BE2C (cell line): ENCODE measurements at regions not wholly inside any gene's neighbourhood (a gene's known extent, or its start where the extent isn't known, plus 50 kb on each side); places are given as distances from the start of the nearest gene placed in this dataset.

Experiments used
- DNase-seq: peaks from one replicate; pipeline ENCODE4 v3.0.0-alpha.2; 2020
- H3K27me3 ChIP-seq: fragments of 250-450 bp; sonication (Bioruptor Pico); 2 replicates; pipeline ENCODE4 v1.5.1; 2020; ENCODE audit warnings: mild to moderate bottlenecking
- H3K36me3 ChIP-seq: fragments of 250-450 bp; sonication (Bioruptor Pico); 2 replicates; pipeline ENCODE4 v1.5.1; 2020; ENCODE audit warnings: mild to moderate bottlenecking
- H3K4me1 ChIP-seq: fragments of 250-450 bp; sonication (Bioruptor Pico); 2 replicates; pipeline ENCODE4 v1.5.1; 2020
- H3K4me3 ChIP-seq: 2 replicates; pipeline ENCODE4 v1.5.1; 2011; ENCODE audit warnings: low read depth, low read length
- H3K9me3 ChIP-seq: fragments of 250-450 bp; sonication (Bioruptor Pico); 2 replicates; pipeline ENCODE4 v1.5.1; 2020
- TF ChIP-seq, protein P1 (sequence below): IDR thresholded peaks from 2 replicates; pipeline ENCODE4 v1.5.1; 2012; ENCODE audit warnings: mild to moderate bottlenecking, low read depth, low read length

DNA sequence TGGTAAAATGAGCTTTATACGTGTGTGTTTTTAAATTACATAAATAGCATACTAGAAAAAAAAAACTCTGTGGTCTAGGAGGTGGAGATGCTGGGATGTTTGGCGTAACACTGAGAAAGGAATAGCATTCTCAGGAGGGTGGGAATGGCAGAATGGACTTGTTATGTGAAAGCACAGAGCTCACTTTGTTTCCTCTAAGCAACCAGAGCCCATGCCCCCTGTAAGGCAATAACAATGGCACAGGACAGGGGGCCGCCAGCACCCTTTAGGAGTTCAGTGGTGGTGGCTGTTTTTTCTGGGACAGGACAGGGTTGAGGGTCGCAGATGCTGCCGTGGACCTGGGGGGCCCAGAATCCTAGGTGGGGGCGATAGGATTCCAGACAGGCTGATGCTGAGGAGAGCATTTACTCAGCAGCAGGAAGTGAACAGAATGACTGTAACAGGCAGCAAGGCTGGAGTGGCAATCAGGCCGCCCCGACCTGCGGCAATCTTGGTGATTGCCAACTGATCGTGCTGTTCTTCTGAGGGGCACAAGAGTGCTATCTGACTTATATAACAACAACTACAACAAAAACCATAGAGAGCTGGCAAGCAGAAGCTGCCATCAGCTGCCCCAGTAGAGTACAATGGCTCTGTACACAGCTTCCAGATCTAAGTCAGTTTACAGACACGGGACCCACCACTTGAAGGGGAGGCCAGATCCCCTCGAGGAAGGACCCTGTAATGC is 160.4 kb downstream of the UACA start:
- Histone ChIP-seq H3K4me3 (no peak overlapping the region), H3K36me3 (no peaks in the 10 kb centered on the region), H3K9me3 (no peaks in the 10 kb centered on the region), H3K27me3 (no peaks in the 10 kb centered on the region), H3K4me1 (no peaks in the 10 kb centered on the region)
- TF ChIP-seq, protein P1, sequence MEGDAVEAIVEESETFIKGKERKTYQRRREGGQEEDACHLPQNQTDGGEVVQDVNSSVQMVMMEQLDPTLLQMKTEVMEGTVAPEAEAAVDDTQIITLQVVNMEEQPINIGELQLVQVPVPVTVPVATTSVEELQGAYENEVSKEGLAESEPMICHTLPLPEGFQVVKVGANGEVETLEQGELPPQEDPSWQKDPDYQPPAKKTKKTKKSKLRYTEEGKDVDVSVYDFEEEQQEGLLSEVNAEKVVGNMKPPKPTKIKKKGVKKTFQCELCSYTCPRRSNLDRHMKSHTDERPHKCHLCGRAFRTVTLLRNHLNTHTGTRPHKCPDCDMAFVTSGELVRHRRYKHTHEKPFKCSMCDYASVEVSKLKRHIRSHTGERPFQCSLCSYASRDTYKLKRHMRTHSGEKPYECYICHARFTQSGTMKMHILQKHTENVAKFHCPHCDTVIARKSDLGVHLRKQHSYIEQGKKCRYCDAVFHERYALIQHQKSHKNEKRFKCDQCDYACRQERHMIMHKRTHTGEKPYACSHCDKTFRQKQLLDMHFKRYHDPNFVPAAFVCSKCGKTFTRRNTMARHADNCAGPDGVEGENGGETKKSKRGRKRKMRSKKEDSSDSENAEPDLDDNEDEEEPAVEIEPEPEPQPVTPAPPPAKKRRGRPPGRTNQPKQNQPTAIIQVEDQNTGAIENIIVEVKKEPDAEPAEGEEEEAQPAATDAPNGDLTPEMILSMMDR, result no peak
- DNase-seq, result no peak

DNA sequence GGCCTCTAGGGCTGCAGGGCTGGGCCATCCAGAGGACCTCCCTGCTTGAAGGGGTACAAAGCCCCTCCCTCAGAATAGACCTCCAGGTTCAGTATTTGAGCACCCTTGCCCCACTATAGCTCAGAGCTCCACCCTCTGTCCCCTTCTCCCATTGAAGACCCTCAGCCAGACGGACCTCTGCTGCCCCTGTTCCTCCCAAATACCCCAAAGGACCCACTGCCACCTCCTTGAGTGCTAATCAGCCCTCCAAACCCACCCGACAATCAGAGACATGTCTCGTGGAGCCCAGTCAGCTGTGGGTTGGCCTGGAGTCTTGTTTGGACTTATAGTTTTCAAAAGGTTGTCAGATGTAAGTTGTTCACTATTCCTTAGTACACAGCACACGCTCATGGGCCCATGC is 161.1 kb downstream of the UACA start:
- TF ChIP-seq, protein P1, result no peak
- no peaks in the 10 kb centered on the region for H3K9me3 ChIP-seq
- no peaks in the 10 kb centered on the region for H3K4me1 ChIP-seq
- H3K27me3 ChIP-seq, result no peaks in the 10 kb centered on the region
- H3K4me3 ChIP-seq, result no peak overlapping the region
- H3K36me3 ChIP-seq, result no peaks in the 10 kb centered on the region
- no peak for DNase-seq

DNA sequence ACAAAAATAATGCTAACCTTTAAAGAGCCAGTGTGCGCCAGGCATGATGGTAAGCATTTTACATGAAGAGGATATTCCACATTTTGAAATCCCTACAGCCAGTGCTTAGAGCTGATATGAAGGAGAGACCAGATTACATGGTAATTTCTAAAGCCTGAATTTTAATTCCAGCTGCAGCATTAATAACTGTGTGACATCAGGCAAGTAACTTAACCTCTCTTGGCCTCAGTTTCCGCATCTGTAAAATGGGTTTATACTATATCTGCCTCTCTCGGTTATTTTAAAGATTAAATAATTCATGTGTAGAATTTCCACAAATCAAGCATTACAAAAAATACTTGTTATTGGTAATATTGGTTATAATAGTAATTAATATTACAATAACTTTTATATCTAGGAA is 165.4 kb downstream of the UACA start:
- no peak for DNase-seq
- H3K4me3 ChIP-seq, result no peak overlapping the region
- H3K36me3 ChIP-seq, result no peaks in the 10 kb centered on the region
- H3K27me3 ChIP-seq, result no peaks in the 10 kb centered on the region
- TF ChIP-seq, protein P1, result no peak
- no peaks in the 10 kb centered on the region for H3K4me1 ChIP-seq
- no peaks in the 10 kb centered on the region for H3K9me3 ChIP-seq

DNA sequence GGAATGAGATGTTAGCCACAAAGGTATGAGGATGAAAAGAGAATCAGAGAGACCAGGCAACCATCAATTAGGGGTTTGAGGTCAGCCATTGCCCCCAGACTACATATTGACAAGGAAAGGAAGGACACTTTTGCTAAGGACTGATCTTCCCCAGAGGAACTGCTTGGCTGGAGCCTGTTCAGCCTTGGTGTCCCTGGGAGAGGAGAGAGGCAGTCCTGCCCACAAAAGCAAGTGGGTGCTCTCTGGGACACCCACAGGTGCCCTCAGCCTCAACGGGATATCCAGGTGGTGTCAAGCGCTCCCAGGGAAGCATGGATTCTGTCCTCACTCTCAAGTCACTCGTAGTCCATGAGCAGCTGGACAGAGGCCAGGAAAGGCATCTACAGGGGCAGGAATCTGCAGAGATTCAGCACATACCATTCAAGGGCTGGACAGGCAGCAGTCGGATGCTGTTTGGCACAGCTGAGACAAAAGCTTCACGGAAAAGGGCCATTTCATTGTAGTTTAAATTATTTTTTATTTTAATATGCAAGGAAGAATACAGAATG is 166.2 kb downstream of the UACA start:
- DNase-seq, result no peak
- TF ChIP-seq, protein P1, result no peak
- no peaks in the 10 kb centered on the region for H3K9me3 ChIP-seq
- no peak overlapping the region for H3K4me3 ChIP-seq
- H3K27me3 ChIP-seq, result no peaks in the 10 kb centered on the region
- H3K4me1 ChIP-seq, result no peaks in the 10 kb centered on the region
- no peaks in the 10 kb centered on the region for H3K36me3 ChIP-seq

DNA sequence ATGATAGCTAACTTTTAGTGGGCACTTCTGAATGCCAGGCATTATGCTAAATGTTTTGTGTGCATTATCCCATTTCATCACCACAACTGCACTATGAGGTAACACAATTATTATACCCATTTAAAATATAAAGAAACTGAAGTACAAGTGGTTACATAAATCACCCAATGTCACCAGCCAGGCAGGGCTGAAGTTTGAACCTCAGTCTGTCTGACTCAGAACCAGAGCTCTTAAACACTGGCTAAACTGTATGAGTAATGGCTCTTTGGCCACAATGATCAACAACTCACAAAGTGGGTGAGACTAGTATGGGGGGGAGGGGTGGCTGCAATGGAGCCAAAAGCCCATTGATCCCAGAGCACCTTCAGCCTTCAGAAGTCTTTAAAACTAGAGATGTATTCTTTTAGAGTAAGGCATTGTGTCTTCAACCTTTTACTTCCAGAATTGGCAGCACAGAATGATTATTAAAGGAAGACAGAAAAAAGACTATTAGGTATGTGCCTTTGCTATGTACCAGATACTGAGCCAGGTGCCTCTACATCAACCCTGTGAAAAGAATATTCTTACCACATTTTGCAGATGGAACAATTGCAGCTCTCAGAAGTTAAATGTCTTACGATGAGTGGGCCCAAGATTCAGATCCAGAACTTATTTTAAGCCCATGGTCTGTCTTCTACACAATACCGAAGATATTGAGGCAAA is 166.9 kb downstream of the UACA start:
- TF ChIP-seq, protein P1, result no peak
- H3K27me3 ChIP-seq, result no peaks in the 10 kb centered on the region
- H3K4me3 ChIP-seq, result no peak overlapping the region
- H3K36me3 ChIP-seq, result no peaks in the 10 kb centered on the region
- no peaks in the 10 kb centered on the region for H3K9me3 ChIP-seq
- H3K4me1 ChIP-seq, result no peaks in the 10 kb centered on the region
- no peak for DNase-seq

DNA sequence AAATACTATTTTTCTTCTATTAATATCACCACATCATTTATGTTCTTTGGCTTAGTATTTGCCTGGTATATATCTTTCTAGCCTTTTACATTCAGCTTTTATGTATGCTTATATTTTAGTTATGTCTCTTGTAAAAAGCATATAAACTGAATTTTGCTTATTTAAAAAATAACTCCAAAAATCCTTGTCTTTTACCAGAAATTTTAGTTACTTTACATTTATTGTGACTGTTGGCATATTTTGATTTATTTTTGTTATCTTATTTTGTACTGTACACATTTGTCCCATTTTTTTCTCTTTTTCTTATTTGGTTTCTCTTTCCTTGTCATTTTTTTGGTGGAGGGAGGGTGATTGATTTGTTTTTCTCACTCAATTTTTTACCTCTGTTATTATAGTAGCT is 169.6 kb downstream of the UACA start:
- TF ChIP-seq, protein P1, result no peak

More for the DNA sequence above, 169.6 kb downstream of the UACA start:
- no peaks in the 10 kb centered on the region for H3K36me3 ChIP-seq
- no peaks in the 10 kb centered on the region for H3K4me1 ChIP-seq
- H3K4me3 ChIP-seq, result no peak overlapping the region
- no peaks in the 10 kb centered on the region for H3K9me3 ChIP-seq
- no peak for DNase-seq
- H3K27me3 ChIP-seq, result no peaks in the 10 kb centered on the region
